ENCODE measurements at regions not wholly inside any gene's neighbourhood (a gene's known extent, or its start where the extent isn't known, plus 50 kb on each side); places are given as distances from the start of the nearest gene placed in this dataset.

DNA sequence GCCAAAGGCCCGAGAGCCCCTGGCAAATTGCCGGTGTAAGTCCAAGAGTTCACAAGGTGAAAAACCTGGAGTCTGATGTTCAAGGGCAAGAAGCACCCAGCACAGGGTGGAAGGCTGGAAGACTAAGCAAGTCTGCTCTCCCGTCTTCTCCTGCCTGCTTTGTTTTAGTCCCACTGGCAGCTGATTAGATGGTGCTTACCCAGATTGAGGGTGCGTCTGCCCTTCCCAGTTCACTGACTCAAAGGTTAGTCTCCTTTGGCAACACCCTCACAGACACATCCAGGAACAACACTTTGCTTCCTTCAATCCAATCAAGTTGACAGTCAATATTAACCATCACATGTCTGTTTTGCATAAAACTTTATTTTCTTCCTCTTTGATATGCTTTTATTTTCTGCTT, 157.4 kb downstream of the HS3ST1 start (continued):
- no peak for TF ChIP-seq RFX5 (IDR thresholded peaks at IDR 0.05; ENCODE audit: borderline replicate concordance, low read depth, low read length)
- no peak for TF ChIP-seq SIN3A (conservative IDR thresholded peaks at IDR 0.05 in 1 of 2, IDR thresholded peaks at IDR 0.05 in 1 of 2; ENCODE audit: low read depth in 1 of 2, low read length in 2 of 2)
- TF ChIP-seq BRCA1 (IDR thresholded peaks at IDR 0.05; ENCODE audit: low read depth, low read length), result no peak
- no peak for TF ChIP-seq BCL11A (IDR thresholded peaks at IDR 0.05; ENCODE audit: low read depth in 2 of 2, low read length in 2 of 2)
- TF ChIP-seq, protein P1, sequence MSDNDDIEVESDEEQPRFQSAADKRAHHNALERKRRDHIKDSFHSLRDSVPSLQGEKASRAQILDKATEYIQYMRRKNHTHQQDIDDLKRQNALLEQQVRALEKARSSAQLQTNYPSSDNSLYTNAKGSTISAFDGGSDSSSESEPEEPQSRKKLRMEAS (IDR thresholded peaks at IDR 0.05), result no peak
- no peak for TF ChIP-seq JUND (IDR thresholded peaks at IDR 0.05; ENCODE audit: low read length)
- no peak for TF ChIP-seq SUZ12 (IDR thresholded peaks at IDR 0.05; ENCODE audit: low read length)
- no peak for TF ChIP-seq CREB1 (IDR thresholded peaks at IDR 0.05)

Data from H1 (cell line).